IMR-90 (cell line): ENCODE measurements at regions not wholly inside any gene's neighbourhood (a gene's known extent, or its start where the extent isn't known, plus 50 kb on each side); places are given as distances from the start of the nearest gene placed in this dataset.

Experiments used
- ATAC-seq: fragments of 200-7000 bp; cut with Tn5 transposase; 2 replicates; pipeline ENCODE4 v1.9.1; 2020; ENCODE audit warnings: low read depth, mild to moderate bottlenecking, moderate library complexity
- BruUV-seq: library from RNA; stranded (reverse); fragments of 400-500 nt; replicated peaks from 2 replicates; lab custom pipeline; 2021; lab: Mats Ljungman, UMichigan
- CTCF ChIA-PET: fragments of 300-600 bp; formaldehyde crosslinking; extraction: SDS; loops from one replicate; lab custom pipeline; 2021; ENCODE audit warnings: antibody characterized with exemption; lab: Yijun Ruan, JAX
- POLR2A ChIA-PET: fragments of 300-600 bp; sonication (Branson Sonifier 250); formaldehyde crosslinking; loops from one replicate; lab custom pipeline; 2022; ENCODE audit warnings: antibody characterized with exemption; ENCODE audit not compliant: unreplicated experiment; lab: Charles Lee
- DNase-seq: peaks from one replicate; pipeline ENCODE4 v3.0.0; 2013
- H2AFZ ChIP-seq: replicated peaks from 2 replicates; pipeline ENCODE3; 2013; ENCODE audit warnings: low read length, mild to moderate bottlenecking; ENCODE audit not compliant: poor library complexity
- H2AK5ac ChIP-seq: 2 replicates; pipeline ENCODE4 v1.6.1; 2013; ENCODE audit warnings: low read depth, low read length, inconsistent platforms
- H2AK9ac ChIP-seq: replicated peaks from 2 replicates; pipeline ENCODE3; 2013; ENCODE audit warnings: mild to moderate bottlenecking, low read depth, low read length, moderate library complexity; ENCODE audit not compliant: poor library complexity
- H2BK120ac ChIP-seq: 2 replicates; pipeline ENCODE4 v1.6.1; 2013; ENCODE audit warnings: low read depth, low read length, inconsistent platforms
- H2BK15ac ChIP-seq: 3 replicates; pipeline ENCODE4 v1.6.1; 2013; ENCODE audit warnings: low read depth, low read length, inconsistent platforms
- H2BK20ac ChIP-seq: 2 replicates; pipeline ENCODE4 v1.6.1; 2013; ENCODE audit warnings: low read depth, mild to moderate bottlenecking, inconsistent platforms, low read length, moderate library complexity
- H2BK5ac ChIP-seq: 2 replicates; pipeline ENCODE4 v1.6.1; 2013; ENCODE audit warnings: mild to moderate bottlenecking, low read depth, low read length, inconsistent platforms; ENCODE audit not compliant: poor library complexity, severe bottlenecking
- H3K14ac ChIP-seq: replicated peaks from 2 replicates; pipeline ENCODE4 v1.6.1; 2013; ENCODE audit warnings: low read depth, low read length, inconsistent platforms
- H3K18ac ChIP-seq: 2 replicates; pipeline ENCODE4 v1.6.1; 2013; ENCODE audit warnings: low read depth, low read length, control low read depth
- H3K23ac ChIP-seq: 2 replicates; pipeline ENCODE4 v1.6.1; 2013; ENCODE audit warnings: low read depth, low read length, inconsistent platforms
- H3K27ac ChIP-seq: 2 replicates; pipeline ENCODE4 v1.5.1; 2013; ENCODE audit warnings: mild to moderate bottlenecking, control low read depth, low read length; ENCODE audit not compliant: insufficient read depth
- H3K27me3 ChIP-seq: 2 replicates; pipeline ENCODE4 v1.6.1; 2013; ENCODE audit warnings: low read length; ENCODE audit not compliant: control insufficient read depth, insufficient read depth
- H3K36me3 ChIP-seq: 2 replicates; pipeline ENCODE4 v1.6.1; 2013; ENCODE audit warnings: low read length, mixed read lengths; ENCODE audit not compliant: control insufficient read depth, insufficient read depth
- H3K4ac ChIP-seq: 2 replicates; pipeline ENCODE4 v1.6.1; 2013; ENCODE audit warnings: low read depth, low read length, inconsistent platforms
- H3K4me1 ChIP-seq: 2 replicates; pipeline ENCODE4 v1.6.1; 2013; ENCODE audit warnings: low read length, mixed read lengths; ENCODE audit not compliant: control insufficient read depth, insufficient read depth
- H3K4me2 ChIP-seq: 2 replicates; pipeline ENCODE4 v1.6.1; 2013; ENCODE audit warnings: low read depth, mild to moderate bottlenecking, control low read depth, low read length, moderate library complexity
- H3K4me3 ChIP-seq: 2 replicates; pipeline ENCODE4 v1.5.1; 2013; ENCODE audit warnings: low read depth, mild to moderate bottlenecking, control low read depth, low read length, moderate library complexity; ENCODE audit not compliant: insufficient read depth
- H3K56ac ChIP-seq: 2 replicates; pipeline ENCODE4 v1.6.1; 2013; ENCODE audit warnings: low read length, inconsistent platforms; ENCODE audit not compliant: insufficient read depth; ENCODE audit errors: extremely low read depth
- H3K79me1 ChIP-seq, 2 experiments: 2 replicates each; pipeline ENCODE4 v1.6.1; 2013; ENCODE audit warnings: low read length in 2 of 2, inconsistent platforms in 1 of 2, low read depth in 1 of 2
- H3K9ac ChIP-seq: 2 replicates; pipeline ENCODE4 v1.6.1; 2013; ENCODE audit warnings: low read depth, low read length, control low read depth
- H3K9me1 ChIP-seq: 2 replicates; pipeline ENCODE4 v1.6.1; 2013; ENCODE audit warnings: low read length, inconsistent platforms; ENCODE audit not compliant: insufficient read depth
- H3K9me3 ChIP-seq: 2 replicates; pipeline ENCODE4 v1.6.1; 2013; ENCODE audit warnings: low read length; ENCODE audit not compliant: control insufficient read depth, insufficient read depth
- H4K20me1 ChIP-seq: 2 replicates; pipeline ENCODE4 v1.6.1; 2013; ENCODE audit warnings: low read length, inconsistent platforms; ENCODE audit not compliant: insufficient read depth
- H4K5ac ChIP-seq: 2 replicates; pipeline ENCODE4 v1.6.1; 2013; ENCODE audit warnings: mild to moderate bottlenecking, low read depth, low read length, control low read depth
- H4K8ac ChIP-seq, 2 experiments: 2 replicates each; pipeline ENCODE4 v1.6.1; 2013; ENCODE audit warnings: low read depth in 2 of 2, low read length in 2 of 2, control low read depth in 1 of 2, inconsistent platforms in 1 of 2
- H4K91ac ChIP-seq: 2 replicates; pipeline ENCODE4 v1.6.1; 2013; ENCODE audit warnings: low read depth, low read length, inconsistent platforms; ENCODE audit not compliant: insufficient read depth
- BHLHE40 ChIP-seq: fragments of 150-350 bp; IDR thresholded peaks from 2 replicates; pipeline ENCODE4 v1.6.1; 2016; ENCODE audit warnings: mild to moderate bottlenecking, low read depth, low read length
- CEBPB ChIP-seq: IDR thresholded peaks from 2 replicates; pipeline ENCODE4 v1.6.1; 2012; ENCODE audit warnings: low read depth, low read length, improper control_type of control experiment
- CHD1 ChIP-seq: IDR thresholded peaks from 2 replicates; pipeline ENCODE4 v1.6.1; 2012; ENCODE audit warnings: low read depth, low read length, improper control_type of control experiment
- ELK1 ChIP-seq: fragments of 150-350 bp; IDR thresholded peaks from 2 replicates; pipeline ENCODE4 v1.6.1; 2016; ENCODE audit warnings: low read depth, mild to moderate bottlenecking, low read length, moderate library complexity, borderline replicate concordance
- FOS ChIP-seq: fragments of 150-350 bp; IDR thresholded peaks from 2 replicates; pipeline ENCODE4 v1.6.1; 2016; ENCODE audit warnings: low read depth, low read length
- MAFK ChIP-seq: IDR thresholded peaks from 2 replicates; pipeline ENCODE4 v1.6.1; 2012; ENCODE audit warnings: low read depth, low read length, improper control_type of control experiment
- MAZ ChIP-seq: IDR thresholded peaks from 2 replicates; pipeline ENCODE4 v1.6.1; 2012; ENCODE audit warnings: low read depth, mild to moderate bottlenecking, low read length, improper control_type of control experiment, moderate library complexity, borderline replicate concordance
- NFE2L2 ChIP-seq: fragments of 150-350 bp; IDR thresholded peaks from 2 replicates; pipeline ENCODE4 v1.6.1; 2016; ENCODE audit warnings: low read depth, mild to moderate bottlenecking, low read length
- POLR2A ChIP-seq: IDR thresholded peaks from 2 replicates; pipeline ENCODE4 v1.6.1; 2012; ENCODE audit warnings: mild to moderate bottlenecking, low read depth, low read length
- RAD21 ChIP-seq: IDR thresholded peaks from 2 replicates; pipeline ENCODE4 v1.6.1; 2012; ENCODE audit warnings: low read length, improper control_type of control experiment
- RCOR1 ChIP-seq: IDR thresholded peaks from 2 replicates; pipeline ENCODE4 v1.6.1; 2012; ENCODE audit warnings: mild to moderate bottlenecking, low read length, improper control_type of control experiment; ENCODE audit not compliant: insufficient replicate concordance
- SMC3 ChIP-seq: fragments of 150-350 bp; IDR thresholded peaks from 2 replicates; pipeline ENCODE4 v1.6.1; 2016; ENCODE audit warnings: low read depth, mild to moderate bottlenecking, antibody characterized with exemption, low read length, moderate library complexity
- dilution Hi-C: fragments of 300-500 bp; cut with HindIII; formaldehyde crosslinking; loops from one replicate; pipeline ENCODE4 v1.14.3; 2018; ENCODE audit warnings: low sequenced_read_pairs; ENCODE audit not compliant: unreplicated experiment
- in situ Hi-C: fragments of 300-500 bp; cut with MboI; formaldehyde crosslinking; loops from 3 replicates; pipeline ENCODE4 v1.14.3; 2019; ENCODE audit warnings: low sequenced_read_pairs, inconsistent platforms, mixed read lengths
- intact Hi-C: fragments of 100-400 bp; cut with micrococcal nuclease; formaldehyde crosslinking; loops from 2 replicates; pipeline ENCODE4 v1.10.0; 2022
- TF ChIP-seq, protein P1 (sequence below): conservative IDR thresholded peaks from 2 replicates; pipeline ENCODE4 v1.5.1; 2012; ENCODE audit warnings: mild to moderate bottlenecking, low read depth, low read length, improper control_type of control experiment

DNA sequence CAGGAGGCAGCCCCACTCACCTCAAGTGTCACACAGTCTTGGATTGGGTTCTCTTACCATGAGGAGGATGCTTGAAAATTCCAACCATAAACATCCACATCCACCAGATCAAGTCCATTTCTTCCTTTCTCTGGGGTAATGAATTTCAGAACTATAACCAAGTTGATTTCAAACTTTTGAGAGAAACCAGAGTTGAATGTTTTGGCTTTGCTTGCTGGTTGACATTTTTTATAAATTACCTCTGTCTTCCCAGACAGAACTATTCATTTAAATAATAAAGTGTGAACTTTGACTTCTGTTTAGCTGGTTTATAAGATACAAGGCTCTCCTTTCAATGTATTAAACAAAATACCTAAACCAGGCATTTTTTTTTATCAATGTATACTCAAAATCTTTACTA lies 550.7 kb downstream of the KCTD12 start:
- H2BK5ac ChIP-seq, result no peak overlapping the region
- H3K4me1 ChIP-seq, result peaks cover 7% of the 10 kb centered on the region; the same call in 1 of the 2 replicates
- dilution Hi-C loops, result no loop called here
- H3K27ac ChIP-seq, result no peak overlapping the region
- H3K36me3 ChIP-seq, result no peaks in the 10 kb centered on the region
- H2BK20ac ChIP-seq, result no peak overlapping the region
- no peak overlapping the region for H3K4me2 ChIP-seq
- no peak overlapping the region for H3K4ac ChIP-seq
- intact Hi-C loops, result loop anchor here (5.0 kb wide), 1 partner anchor 42 kb away; no protein-coding TSS in a partner anchor
- H3K18ac ChIP-seq, result no peak overlapping the region; the same call in 1 of the 2 replicates
- H2BK15ac ChIP-seq, result no peak overlapping the region
- CTCF ChIA-PET, result no interaction called here
- POLR2A ChIA-PET, result no interaction called here
- H3K9me3 ChIP-seq, result no peaks in the 10 kb centered on the region
- H3K9me1 ChIP-seq, result no peaks in the 10 kb centered on the region
- BruUV-seq, result no TSS peak
- H4K20me1 ChIP-seq, result no peaks in the 10 kb centered on the region
- no peaks in the 10 kb centered on the region for H3K79me1 ChIP-seq
- H3K23ac ChIP-seq, result no peak overlapping the region
- H3K9ac ChIP-seq, result no peak overlapping the region
- TF ChIP-seq MAZ, result no peak
- TF ChIP-seq RCOR1, result no peak
- no peak for TF ChIP-seq CEBPB
- TF ChIP-seq NFE2L2, result no peak
- TF ChIP-seq MAFK, result no peak
- TF ChIP-seq ELK1, result no peak
- no peak for TF ChIP-seq RAD21
- TF ChIP-seq POLR2A, result no peak
- no peak for TF ChIP-seq FOS
- TF ChIP-seq, protein P1, sequence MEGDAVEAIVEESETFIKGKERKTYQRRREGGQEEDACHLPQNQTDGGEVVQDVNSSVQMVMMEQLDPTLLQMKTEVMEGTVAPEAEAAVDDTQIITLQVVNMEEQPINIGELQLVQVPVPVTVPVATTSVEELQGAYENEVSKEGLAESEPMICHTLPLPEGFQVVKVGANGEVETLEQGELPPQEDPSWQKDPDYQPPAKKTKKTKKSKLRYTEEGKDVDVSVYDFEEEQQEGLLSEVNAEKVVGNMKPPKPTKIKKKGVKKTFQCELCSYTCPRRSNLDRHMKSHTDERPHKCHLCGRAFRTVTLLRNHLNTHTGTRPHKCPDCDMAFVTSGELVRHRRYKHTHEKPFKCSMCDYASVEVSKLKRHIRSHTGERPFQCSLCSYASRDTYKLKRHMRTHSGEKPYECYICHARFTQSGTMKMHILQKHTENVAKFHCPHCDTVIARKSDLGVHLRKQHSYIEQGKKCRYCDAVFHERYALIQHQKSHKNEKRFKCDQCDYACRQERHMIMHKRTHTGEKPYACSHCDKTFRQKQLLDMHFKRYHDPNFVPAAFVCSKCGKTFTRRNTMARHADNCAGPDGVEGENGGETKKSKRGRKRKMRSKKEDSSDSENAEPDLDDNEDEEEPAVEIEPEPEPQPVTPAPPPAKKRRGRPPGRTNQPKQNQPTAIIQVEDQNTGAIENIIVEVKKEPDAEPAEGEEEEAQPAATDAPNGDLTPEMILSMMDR, result no peak
- TF ChIP-seq SMC3, result no peak
- no peak for TF ChIP-seq CHD1
- TF ChIP-seq BHLHE40, result no peak
- H2AK5ac ChIP-seq, result no peak overlapping the region
- H4K91ac ChIP-seq, result no peak overlapping the region
- in situ Hi-C loops, result no loop called here
- no peak overlapping the region for H2AFZ ChIP-seq
- no peaks in the 10 kb centered on the region for H3K27me3 ChIP-seq
- H4K8ac ChIP-seq, result no peak overlapping the region
- H3K14ac ChIP-seq, result no peak overlapping the region
- no peak overlapping the region for H2AK9ac ChIP-seq
- no peak for DNase-seq
- H2BK120ac ChIP-seq, result no peak overlapping the region
- no peak for ATAC-seq
- H3K56ac ChIP-seq, result no peak overlapping the region
- H3K4me3 ChIP-seq, result no peak overlapping the region
- H4K5ac ChIP-seq, result no peak overlapping the region
